MCF 10A (cell line): ENCODE measurements at regions not wholly inside any gene's neighbourhood (a gene's known extent, or its start where the extent isn't known, plus 50 kb on each side); places are given as distances from the start of the nearest gene placed in this dataset.

Experiments
- BruUV-seq: library from RNA; stranded (reverse); fragments of 400-500 nt; replicated peaks from 2 replicates; lab custom pipeline; 2021; lab: Mats Ljungman, UMichigan
- CTCF ChIA-PET: fragments of 300-600 bp; sonication (Branson Sonifier 250); formaldehyde crosslinking; extraction: SDS; loops from one replicate; lab custom pipeline; 2021; ENCODE audit warnings: antibody characterized with exemption, inconsistent platforms; lab: Yijun Ruan, JAX
- POLR2A ChIA-PET: fragments of 300-600, 350-650 bp; sonication (Branson Sonifier 250); formaldehyde crosslinking; extraction: SDS; loops from one replicate; lab custom pipeline; 2020; ENCODE audit warnings: antibody characterized with exemption, inconsistent platforms; lab: Yijun Ruan, JAX
- DNase-seq: peaks from one replicate; pipeline ENCODE4 v3.0.0-alpha.2; 2018; ENCODE audit not compliant: unreplicated experiment
- H3K27ac Mint-ChIP-seq: one replicate; pipeline ENCODE4 v1.8.0; 2022; ENCODE audit warnings: mild to moderate bottlenecking, low read depth, mixed read lengths; ENCODE audit not compliant: unreplicated experiment
- H3K27me3 Mint-ChIP-seq: one replicate; pipeline ENCODE4 v1.8.0; 2022; ENCODE audit warnings: mixed read lengths; ENCODE audit not compliant: insufficient read depth, unreplicated experiment
- H3K36me3 Mint-ChIP-seq: one replicate; pipeline ENCODE4 v1.8.0; 2022; ENCODE audit warnings: mild to moderate bottlenecking, moderate library complexity, mixed read lengths; ENCODE audit not compliant: insufficient read depth, unreplicated experiment
- H3K4me1 Mint-ChIP-seq: one replicate; pipeline ENCODE4 v1.8.0; 2022; ENCODE audit warnings: mixed read lengths; ENCODE audit not compliant: insufficient read depth, unreplicated experiment
- H3K4me3 Mint-ChIP-seq: one replicate; pipeline ENCODE4 v1.8.0; 2022; ENCODE audit warnings: mild to moderate bottlenecking, moderate library complexity, mixed read lengths; ENCODE audit not compliant: unreplicated experiment
- H3K9me3 Mint-ChIP-seq: one replicate; pipeline ENCODE4 v1.8.0; 2022; ENCODE audit warnings: mixed read lengths; ENCODE audit not compliant: unreplicated experiment
- intact Hi-C: fragments of 100-400 bp; cut with micrococcal nuclease; formaldehyde crosslinking; loops from 2 replicates; pipeline ENCODE4 v1.14.1; 2022
- TF ChIP-seq, protein P1 (sequence below): fragments of 200-600 bp; IDR thresholded peaks from one replicate; pipeline ENCODE4 v1.8.0; 2022; ENCODE audit warnings: antibody characterized with exemption, mild to moderate bottlenecking; ENCODE audit not compliant: unreplicated experiment

DNA sequence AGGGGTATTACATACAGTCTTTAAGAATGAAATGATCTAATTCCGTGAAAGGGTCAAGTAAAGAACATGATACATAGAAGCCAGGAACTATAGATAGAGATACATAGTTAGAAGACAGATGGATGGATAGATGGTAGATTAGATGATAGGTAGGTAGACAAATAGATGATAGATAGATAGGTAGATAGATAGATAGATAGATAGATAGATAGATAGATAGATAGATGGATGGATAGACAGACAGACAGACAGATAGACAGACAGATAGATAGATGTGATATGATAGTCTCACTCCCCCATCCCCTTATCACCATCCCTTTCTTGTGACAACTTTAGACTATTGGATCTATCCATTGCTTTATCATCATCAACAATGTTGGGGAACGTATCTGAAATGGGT, 448.2 kb downstream of the METTL4 start:
- CTCF ChIA-PET, result no interaction called here
- no peak for DNase-seq
- no peak overlapping the region for H3K27ac Mint-ChIP-seq
- peaks cover 11% of the 10 kb centered on the region for H3K9me3 Mint-ChIP-seq
- H3K4me1 Mint-ChIP-seq, result no peaks in the 10 kb centered on the region
- H3K36me3 Mint-ChIP-seq, result no peaks in the 10 kb centered on the region
- no TSS peak for BruUV-seq
- intact Hi-C loops, result no loop called here
- POLR2A ChIA-PET, result no interaction called here
- TF ChIP-seq, protein P1, sequence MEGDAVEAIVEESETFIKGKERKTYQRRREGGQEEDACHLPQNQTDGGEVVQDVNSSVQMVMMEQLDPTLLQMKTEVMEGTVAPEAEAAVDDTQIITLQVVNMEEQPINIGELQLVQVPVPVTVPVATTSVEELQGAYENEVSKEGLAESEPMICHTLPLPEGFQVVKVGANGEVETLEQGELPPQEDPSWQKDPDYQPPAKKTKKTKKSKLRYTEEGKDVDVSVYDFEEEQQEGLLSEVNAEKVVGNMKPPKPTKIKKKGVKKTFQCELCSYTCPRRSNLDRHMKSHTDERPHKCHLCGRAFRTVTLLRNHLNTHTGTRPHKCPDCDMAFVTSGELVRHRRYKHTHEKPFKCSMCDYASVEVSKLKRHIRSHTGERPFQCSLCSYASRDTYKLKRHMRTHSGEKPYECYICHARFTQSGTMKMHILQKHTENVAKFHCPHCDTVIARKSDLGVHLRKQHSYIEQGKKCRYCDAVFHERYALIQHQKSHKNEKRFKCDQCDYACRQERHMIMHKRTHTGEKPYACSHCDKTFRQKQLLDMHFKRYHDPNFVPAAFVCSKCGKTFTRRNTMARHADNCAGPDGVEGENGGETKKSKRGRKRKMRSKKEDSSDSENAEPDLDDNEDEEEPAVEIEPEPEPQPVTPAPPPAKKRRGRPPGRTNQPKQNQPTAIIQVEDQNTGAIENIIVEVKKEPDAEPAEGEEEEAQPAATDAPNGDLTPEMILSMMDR, result no peak
- no peaks in the 10 kb centered on the region for H3K27me3 Mint-ChIP-seq
- H3K4me3 Mint-ChIP-seq, result no peak overlapping the region

DNA sequence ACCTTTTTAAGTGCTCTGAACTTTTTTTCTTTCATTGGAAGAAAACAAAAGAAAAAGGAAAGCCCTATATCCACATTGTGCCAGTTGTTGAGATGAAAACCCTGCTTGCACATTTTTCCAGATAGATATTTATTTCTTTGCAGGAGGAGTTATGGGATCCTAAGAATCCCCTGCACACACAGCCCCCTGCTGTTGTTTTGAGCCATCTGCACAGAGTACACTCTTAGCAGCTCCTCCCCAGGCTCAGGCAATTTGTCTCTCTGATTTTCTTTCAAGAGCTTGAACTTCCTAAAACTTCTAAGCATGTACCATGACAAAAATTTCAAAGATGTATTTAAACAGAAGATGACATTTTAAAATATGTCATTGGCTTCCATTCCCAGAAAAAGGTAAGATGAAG, 436.9 kb downstream of the METTL4 start:
- Mint-ChIP-seq H3K4me3 (no peak overlapping the region), H3K9me3 (no peaks in the 10 kb centered on the region), H3K27me3 (no peaks in the 10 kb centered on the region), H3K27ac (no peak overlapping the region), H3K4me1 (peaks cover 3% of the 10 kb centered on the region), H3K36me3 (no peaks in the 10 kb centered on the region)
- intact Hi-C loops, result no loop called here
- no peak for DNase-seq
- ChIA-PET POLR2A (interaction anchor here (0.6 to 1.0 kb wide), 3 partner anchors 39 to 208 kb away, joined by 3 read pairs; no protein-coding TSS in a partner anchor), CTCF (interaction anchor here (0.8 to 3.3 kb wide), 3 partner anchors 14 to 29 kb away, joined by 5 to 15 read pairs (median 7); no protein-coding TSS in a partner anchor)
- BruUV-seq, result no TSS peak
- TF ChIP-seq, protein P1, result no peak

DNA sequence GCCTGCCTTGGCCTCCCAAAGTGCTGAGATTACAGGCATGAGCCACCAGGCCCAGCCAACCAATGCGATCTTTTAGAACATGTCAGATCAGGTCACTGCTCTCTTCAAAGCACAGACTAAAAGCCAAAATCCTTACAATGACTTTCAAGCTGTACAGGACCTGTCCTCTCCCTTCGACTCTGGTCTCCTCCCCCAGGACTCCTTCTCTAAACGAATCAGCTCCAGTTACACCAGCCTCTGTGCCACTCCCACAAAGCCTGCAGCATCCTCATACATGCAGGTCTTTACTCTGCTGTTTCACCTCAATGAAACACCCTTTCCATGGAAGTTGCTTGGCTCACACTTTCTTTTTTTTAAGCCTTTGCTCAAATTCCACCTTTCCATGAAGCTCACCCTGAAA, 436.0 kb downstream of the METTL4 start:
- Mint-ChIP-seq H3K4me3 (no peak overlapping the region), H3K27ac (no peak overlapping the region), H3K4me1 (peaks cover 7% of the 10 kb centered on the region), H3K27me3 (no peaks in the 10 kb centered on the region), H3K9me3 (no peaks in the 10 kb centered on the region), H3K36me3 (no peaks in the 10 kb centered on the region)
- no TSS peak for BruUV-seq
- TF ChIP-seq, protein P1, result no peak
- ChIA-PET POLR2A (interaction anchor here (0.5 to 1.2 kb wide), 2 partner anchors 12 to 275 kb away, joined by 3 read pairs; no protein-coding TSS in a partner anchor), CTCF (interaction anchor here (0.5 to 2.2 kb wide), 4 partner anchors 12 to 31 kb away, joined by 3 to 7 read pairs (median 4); no protein-coding TSS in a partner anchor)
- intact Hi-C loops, result no loop called here
- DNase-seq, result no peak

GRCh38 chr18:2138552-2138951, 432.8 kb downstream of the METTL4 start:
- Mint-ChIP-seq H3K27ac (no peak overlapping the region), H3K4me1 (peaks cover 15% of the 10 kb centered on the region), H3K36me3 (no peaks in the 10 kb centered on the region), H3K9me3 (no peaks in the 10 kb centered on the region), H3K4me3 (no peak overlapping the region), H3K27me3 (no peaks in the 10 kb centered on the region)
- ChIA-PET CTCF (interaction anchor here (0.7 to 1.5 kb wide), 2 partner anchors 9 to 32 kb away, joined by 3 read pairs; no protein-coding TSS in a partner anchor), POLR2A (interaction anchor here (3.0 kb wide), 1 partner anchor 9 kb away, joined by 11 read pairs; no protein-coding TSS in a partner anchor)
- no TSS peak for BruUV-seq
- intact Hi-C loops, result no loop called here
- no peak for DNase-seq
- TF ChIP-seq, protein P1, result no peak
